Vagina (tissue), 2 donors: ENCODE measurements at regions not wholly inside any gene's neighbourhood (a gene's known extent, or its start where the extent isn't known, plus 50 kb on each side); places are given as distances from the start of the nearest gene placed in this dataset.

Experiments used
- POLR2A ChIP-seq, 2 donors: fragments of 450-650 bp; IDR thresholded peaks; one replicate each; pipeline ENCODE4 v1.6.1; 2017; ENCODE audit warnings: antibody characterized with exemption in 2 of 2, mild to moderate bottlenecking in 2 of 2, moderate library complexity in 2 of 2
- POLR2AphosphoS5 ChIP-seq, 2 donors: sonication (generic); formaldehyde crosslinking; IDR thresholded peaks; one replicate each; pipeline ENCODE4 v1.9.0; 2017; ENCODE audit warnings: antibody characterized with exemption in 2 of 2, mild to moderate bottlenecking in 2 of 2, low read depth in 1 of 2; ENCODE audit not compliant: insufficient read depth in 1 of 2
- TF ChIP-seq, protein P1 (sequence below), 3 experiments: fragments of 450-650 bp in 2 of 3; fragments of 200-600 bp in 1 of 3; sonication (generic) in 1 of 3; IDR thresholded peaks; one replicate each; pipeline ENCODE4 v1.5.1; 2017 to 2019; ENCODE audit warnings: antibody characterized with exemption in 3 of 3, mild to moderate bottlenecking in 2 of 3, moderate library complexity in 2 of 3

DNA sequence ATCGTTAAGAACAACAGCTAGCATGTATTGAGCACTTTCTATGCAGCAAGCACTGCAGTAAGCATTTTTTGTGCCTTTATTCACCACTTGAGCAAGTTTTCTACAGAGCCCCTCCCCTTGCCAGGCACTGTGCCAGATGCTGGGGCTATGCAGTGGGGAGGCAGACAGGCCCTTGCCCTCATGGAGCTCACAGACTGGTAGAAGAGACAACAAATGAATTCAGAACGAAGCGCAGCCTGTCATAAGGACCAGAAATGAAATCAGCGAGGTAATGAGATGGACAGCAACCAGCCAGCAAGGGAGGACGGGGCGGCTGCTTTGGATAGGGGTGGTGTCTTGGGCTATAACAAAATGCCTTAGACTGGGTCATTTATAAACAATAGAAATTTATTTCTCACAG lies 68.8 kb downstream of the C9orf50 start:
- TF ChIP-seq POLR2A (IDR thresholded peaks at IDR 0.05) (no peak), POLR2AphosphoS5 (IDR thresholded peaks at IDR 0.05; ENCODE audit: insufficient read depth in 1 of 2, low read depth in 1 of 2) (no peak)
- TF ChIP-seq, protein P1, sequence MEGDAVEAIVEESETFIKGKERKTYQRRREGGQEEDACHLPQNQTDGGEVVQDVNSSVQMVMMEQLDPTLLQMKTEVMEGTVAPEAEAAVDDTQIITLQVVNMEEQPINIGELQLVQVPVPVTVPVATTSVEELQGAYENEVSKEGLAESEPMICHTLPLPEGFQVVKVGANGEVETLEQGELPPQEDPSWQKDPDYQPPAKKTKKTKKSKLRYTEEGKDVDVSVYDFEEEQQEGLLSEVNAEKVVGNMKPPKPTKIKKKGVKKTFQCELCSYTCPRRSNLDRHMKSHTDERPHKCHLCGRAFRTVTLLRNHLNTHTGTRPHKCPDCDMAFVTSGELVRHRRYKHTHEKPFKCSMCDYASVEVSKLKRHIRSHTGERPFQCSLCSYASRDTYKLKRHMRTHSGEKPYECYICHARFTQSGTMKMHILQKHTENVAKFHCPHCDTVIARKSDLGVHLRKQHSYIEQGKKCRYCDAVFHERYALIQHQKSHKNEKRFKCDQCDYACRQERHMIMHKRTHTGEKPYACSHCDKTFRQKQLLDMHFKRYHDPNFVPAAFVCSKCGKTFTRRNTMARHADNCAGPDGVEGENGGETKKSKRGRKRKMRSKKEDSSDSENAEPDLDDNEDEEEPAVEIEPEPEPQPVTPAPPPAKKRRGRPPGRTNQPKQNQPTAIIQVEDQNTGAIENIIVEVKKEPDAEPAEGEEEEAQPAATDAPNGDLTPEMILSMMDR (IDR thresholded peaks at IDR 0.05): no peak
